Activated CD8-positive, alpha-beta memory T cell treated with anti-CD3 and anti-CD28 coated beads for 36 hours (primary cell): ENCODE measurements at regions not wholly inside any gene's neighbourhood (a gene's known extent, or its start where the extent isn't known, plus 50 kb on each side); places are given as distances from the start of the nearest gene placed in this dataset.
"Not testable (repeated sequence)": the region's sequence is repeated elsewhere in the genome, so short reads cannot be mapped to it uniquely, and the experiment has no call there.

ENCODE experiments used
- CTCF ChIA-PET: fragments of 350-600 bp; sonication (Branson Sonifier 250); formaldehyde crosslinking; loops from one replicate; lab custom pipeline; 2021; ENCODE audit warnings: antibody characterized with exemption; lab: Charles Lee
- POLR2A ChIA-PET: fragments of 350-600 bp; sonication (Branson Sonifier 250); formaldehyde crosslinking; loops from one replicate; lab custom pipeline; 2021; ENCODE audit warnings: antibody characterized with exemption; lab: Charles Lee

DNA sequence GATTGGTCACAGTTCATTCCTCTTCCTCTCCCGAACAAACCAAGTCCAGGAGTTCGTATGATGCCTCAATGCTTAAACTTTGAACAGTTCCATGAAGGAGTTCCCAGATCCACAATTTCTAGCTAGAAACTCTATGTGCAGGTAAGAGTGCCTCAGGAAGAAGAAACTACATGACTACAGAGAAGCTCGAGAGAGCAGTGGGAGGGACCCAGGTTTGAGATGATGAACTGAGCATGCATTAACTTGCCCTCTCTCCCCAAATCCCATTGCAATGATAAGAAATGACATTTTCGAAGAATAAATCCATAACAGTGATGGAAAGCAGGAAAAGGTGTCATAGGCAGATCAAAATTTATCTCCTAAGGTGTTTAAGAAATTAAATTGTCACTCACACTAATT is 140.6 kb upstream of the JCAD start:
- ChIA-PET POLR2A (no interaction called here), CTCF (no interaction called here)

DNA sequence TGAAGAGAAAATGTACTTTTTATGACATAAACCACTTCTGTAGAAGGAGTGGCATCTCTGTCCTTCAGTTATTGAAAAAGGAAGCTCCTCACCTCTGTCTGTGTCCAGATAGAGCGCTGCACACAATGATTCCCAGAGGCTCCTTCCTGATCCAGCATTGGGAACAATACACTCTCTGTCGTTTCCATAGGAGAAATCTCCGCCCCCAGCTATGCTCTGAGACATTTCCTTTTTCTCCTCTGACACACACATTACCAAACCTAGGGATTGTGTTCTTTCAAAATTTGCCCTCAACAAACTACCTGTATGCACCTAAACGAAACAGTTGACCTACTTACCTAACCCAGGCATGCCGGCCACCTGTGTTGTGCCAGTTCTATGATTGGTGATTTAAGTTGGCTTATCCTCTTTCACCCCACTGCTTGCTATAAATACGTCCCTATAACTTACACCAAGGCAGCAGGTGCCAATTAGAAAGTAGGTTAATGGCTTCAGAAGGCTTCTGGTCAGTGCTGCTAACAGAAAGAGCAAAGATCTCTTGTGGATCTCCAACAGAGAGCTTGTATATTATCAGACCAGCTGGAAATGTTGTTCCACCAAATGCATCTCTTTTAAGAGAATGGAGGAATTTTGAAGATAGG is 140.1 kb upstream of the JCAD start:
- CTCF ChIA-PET: no interaction called here
- POLR2A ChIA-PET: no interaction called here

DNA sequence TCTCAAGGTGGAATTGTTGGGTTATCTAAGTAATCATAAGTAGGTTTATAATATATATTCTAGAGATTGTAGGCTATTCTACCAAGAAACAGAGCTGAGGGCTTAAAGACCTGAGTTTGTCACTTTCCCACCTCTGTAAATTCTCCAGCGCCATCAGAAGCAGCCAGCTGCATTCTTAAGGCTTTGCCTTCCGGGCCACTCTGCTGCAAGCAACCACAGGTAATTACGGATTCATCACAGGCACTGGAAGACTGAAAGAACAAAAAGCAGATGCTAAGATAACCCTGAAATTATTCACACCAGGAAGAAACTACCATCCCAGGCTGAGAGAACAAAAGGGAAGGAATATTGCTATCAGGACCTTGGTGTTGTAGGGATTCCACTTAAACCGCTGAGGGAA is 137.8 kb upstream of the JCAD start:
- POLR2A ChIA-PET: no interaction called here
- CTCF ChIA-PET: no interaction called here

DNA sequence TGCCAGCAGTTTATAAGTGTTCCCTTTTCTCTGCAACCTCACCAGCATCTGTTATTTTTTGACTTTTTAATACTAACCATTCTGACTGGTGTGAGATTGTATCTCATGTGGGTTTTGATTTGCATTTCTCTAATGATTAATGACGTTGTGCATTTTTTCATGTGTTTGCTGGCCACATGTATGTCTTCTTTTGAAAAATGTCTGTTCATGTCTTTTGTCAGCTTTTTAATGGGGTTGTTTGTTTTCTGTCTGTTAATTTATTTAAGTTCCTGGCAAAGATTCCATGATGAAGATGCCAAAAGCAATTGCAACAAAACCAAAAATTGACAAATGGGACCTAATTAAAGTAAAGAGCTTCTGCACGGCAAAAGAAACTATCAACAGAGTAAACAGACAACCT is 137.2 kb upstream of the JCAD start:
- POLR2A ChIA-PET, CTCF ChIA-PET: not testable (repeated sequence)

DNA sequence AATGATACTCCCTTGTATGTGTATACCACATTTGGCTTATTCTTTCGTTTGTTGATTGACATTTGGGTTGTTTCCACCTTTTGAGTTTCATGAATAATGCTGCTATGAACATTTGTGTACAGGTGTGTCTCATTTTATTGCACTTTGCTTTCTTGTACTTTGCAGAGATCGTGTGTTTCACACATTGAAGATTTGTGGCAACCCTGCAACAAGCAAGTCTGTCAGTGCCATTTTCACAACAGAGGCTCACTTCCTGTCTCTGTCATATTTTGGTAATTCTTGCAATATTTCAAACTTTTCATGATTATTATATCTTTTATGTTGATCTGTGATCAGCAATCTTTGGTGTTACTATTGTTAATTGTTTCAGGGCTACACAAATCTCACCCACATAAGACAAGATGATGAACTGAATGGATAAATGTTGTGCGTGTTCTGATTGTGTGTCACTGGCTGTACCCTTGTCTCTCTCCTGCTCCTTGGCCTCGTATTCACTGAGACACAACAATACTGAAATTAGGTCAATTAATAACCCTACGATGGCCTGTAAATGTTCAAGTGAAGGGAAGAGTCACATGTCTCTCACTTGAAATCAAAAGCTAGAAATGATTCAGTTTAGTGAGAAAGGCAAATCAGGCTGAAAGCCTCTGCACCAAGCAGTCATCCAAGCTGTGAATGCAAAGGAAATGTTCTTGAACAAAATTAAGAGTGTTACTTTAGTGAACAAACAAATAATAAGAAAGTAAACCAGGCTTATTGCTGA is 133.6 kb upstream of the JCAD start:
- ChIA-PET CTCF (no interaction called here), POLR2A (no interaction called here)

DNA sequence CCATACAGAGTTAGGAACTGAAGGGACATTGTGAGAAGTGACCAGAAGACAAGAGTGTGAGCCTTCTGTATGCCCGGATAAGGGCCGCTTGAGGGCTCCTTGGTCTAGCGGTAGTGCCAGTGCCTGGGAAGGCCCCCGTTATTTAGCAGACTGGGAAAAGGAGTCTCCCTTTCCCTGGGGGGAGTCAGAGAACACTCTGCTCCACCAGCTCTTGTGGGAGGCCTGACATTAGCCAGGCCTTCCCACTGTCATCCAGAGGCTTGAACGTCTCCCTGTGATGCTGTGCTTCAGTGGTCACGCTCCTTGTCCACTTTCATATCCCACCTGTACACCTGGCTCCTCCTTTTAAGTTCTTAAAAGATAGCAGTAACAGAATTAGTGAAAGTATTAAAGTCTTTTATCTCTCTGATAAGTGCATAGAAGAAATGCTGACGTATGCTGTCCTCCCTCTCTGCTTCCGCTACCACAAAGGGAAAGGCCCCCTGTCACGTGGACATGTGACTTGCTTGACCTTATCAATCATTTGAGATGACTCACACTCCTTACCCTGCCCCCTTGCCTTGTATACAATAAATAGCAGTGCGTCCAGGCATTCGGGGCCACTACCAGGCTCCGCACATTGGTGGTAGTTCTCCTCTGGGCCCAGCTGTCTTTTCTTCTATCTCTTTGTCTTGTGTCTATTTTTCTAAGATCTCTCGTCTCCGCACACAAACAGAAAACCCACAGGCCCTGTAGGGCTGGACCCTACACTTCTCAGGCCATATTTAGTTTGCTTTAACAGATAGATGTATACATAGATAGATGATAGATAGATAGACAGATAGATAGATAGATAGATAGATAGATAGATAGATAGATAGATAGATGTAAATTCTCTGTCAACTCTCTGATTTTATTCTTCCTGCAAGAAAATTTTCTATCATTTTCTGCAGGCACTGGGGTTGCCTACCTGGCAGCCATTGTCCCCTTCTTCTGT is 131.5 kb upstream of the JCAD start:
- POLR2A ChIA-PET: no interaction called here
- CTCF ChIA-PET: no interaction called here

DNA sequence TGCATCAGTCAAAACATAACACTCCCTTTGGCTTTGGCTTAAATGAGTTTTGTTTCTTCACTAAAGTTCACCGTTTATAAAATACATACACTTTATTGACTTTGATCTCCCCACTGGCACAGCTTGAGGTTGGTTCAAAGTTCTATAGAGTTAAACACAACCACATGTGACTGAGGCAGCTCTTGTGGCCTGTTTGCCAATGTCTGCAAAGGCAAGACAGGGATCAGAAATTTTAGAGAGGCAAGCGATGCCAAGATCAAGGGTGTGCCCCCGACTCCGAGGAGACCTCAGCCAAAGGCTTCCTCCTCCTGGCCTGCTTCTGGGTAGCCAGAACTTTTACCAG is 129.8 kb upstream of the JCAD start:
- CTCF ChIA-PET: no interaction called here
- POLR2A ChIA-PET: no interaction called here

DNA sequence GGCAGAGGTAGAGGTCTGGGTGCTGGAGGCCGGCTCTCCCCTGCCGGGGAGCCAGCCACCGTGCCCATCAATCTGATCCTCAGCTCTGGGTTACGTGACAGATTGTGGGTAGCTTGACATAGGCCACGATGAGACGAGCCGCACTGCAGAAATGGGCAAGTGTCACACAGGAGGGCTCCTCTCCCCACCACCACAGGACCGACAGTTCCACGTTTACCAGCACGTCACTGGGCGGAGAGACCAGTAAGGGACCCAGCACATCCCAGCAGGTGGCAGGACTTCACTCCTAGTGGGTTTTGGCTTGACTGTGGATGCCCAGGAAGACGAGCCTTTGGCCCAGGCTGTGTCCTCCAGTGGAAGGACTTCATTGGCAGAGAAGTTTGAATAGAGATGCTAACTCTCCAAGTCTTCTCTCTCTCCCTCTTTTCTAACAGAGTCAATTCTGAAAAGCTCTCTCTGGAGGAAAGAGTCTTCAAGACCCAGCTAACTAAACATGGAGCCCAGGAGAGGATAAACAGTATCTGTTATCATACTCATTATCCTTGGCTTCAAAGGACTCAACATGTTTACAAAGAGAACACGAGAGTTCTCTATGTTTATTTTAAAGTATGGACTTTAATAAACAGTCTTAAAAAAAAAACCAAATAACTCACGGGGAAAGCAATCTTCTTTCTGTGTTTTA is 129.3 kb upstream of the JCAD start:
- ChIA-PET POLR2A (no interaction called here), CTCF (no interaction called here)

DNA sequence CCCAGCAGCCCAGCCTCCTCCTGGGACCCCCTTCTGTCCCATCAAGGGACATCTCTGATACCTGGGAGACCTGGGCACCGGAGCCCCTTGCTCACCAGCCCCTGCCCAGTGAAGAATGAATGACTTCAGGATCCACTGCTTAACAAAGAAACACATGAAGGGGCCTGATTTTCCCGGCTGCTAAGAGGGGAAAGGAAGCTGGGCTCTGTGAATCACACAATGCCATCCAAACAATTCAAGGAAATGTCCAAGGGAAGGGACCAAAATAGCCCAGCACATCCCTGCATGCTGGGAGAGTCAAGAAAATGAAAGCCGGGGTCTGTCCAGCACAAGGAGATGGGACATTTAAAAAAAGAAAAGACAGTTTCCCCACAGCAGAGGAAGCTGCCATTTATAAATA is 128.7 kb upstream of the JCAD start:
- CTCF ChIA-PET: no interaction called here
- POLR2A ChIA-PET: no interaction called here

DNA sequence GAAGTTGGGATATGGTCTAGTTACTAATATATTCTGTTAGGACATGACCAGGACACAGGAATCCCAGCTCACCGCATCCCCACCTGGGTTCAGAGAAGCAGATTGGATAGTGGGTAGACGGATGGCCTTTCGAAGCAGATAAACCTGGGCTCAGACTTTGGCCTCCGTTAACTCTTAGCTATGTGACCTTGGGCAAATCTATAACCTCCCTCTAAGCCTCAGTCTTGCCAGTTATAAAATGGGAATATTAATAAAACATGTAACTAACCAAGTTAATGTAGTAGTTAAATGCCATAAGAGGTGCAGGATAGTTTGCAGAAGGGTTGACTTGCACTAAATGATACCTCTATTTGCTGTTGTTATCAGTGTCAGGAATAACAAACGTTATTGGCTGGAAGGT is 127.6 kb upstream of the JCAD start:
- ChIA-PET POLR2A (no interaction called here), CTCF (no interaction called here)

DNA sequence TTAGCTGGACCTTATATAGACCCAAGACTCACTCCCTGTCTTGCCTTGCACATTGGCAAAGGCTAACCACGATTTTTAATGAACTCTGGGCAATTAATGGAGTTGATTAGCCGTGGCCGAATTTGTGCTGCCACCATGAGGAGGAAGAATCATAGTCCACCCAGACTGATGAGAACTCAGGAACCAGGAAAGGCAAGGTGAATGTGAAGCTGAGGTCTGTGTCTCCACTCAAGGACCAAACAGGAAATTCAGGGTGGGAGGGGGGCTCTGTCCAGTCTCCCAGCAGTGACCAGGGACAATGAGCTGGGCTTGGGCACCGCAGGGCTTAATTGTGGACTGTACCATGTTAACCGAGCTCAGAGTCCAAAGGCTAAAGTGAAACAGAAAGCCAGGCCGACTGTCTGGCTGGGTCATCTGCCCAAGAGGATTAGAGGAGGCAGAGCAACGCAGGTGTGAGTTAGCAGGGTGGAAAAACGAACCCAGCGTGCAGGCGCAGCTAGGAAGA is 127.0 kb upstream of the JCAD start:
- POLR2A ChIA-PET: no interaction called here
- CTCF ChIA-PET: no interaction called here

DNA sequence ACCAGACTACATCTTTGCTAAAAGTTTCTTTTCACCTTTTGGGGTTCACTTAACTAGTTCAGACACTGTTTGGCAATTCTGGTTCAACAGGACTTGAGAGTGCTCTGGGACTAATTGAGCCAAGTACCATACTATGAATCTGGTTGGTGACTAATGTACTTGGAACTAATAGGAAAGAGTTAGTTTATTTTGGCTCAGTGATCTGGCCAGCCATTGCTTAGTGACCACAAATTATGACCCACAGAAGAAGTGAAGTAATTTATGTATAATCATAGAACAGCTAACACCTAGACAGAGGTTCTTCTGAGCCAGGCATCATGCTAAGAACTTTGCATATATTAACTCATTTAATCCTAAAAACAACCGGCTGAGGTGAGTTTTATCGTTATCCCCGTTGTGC is 126.5 kb upstream of the JCAD start:
- ChIA-PET CTCF (no interaction called here), POLR2A (no interaction called here)

DNA sequence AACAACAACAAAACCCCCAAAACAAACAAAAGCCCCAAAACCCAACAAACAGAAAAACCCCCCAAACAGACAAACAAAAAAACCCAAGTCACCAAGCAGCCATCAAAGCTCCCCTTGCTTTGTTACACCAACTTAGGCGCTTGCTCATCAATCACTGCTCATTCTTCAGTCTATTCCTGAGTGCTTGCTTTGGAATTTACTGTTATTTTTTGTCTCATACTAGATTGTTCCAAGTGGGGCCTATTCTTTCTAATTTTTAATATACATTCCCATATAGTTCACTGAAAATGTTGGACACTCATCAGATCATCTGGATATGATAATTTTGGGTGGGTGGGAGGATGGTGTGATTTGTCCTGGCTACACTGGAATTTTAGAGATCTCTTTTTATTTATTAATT is 126.0 kb upstream of the JCAD start:
- CTCF ChIA-PET: no interaction called here
- POLR2A ChIA-PET: no interaction called here

DNA sequence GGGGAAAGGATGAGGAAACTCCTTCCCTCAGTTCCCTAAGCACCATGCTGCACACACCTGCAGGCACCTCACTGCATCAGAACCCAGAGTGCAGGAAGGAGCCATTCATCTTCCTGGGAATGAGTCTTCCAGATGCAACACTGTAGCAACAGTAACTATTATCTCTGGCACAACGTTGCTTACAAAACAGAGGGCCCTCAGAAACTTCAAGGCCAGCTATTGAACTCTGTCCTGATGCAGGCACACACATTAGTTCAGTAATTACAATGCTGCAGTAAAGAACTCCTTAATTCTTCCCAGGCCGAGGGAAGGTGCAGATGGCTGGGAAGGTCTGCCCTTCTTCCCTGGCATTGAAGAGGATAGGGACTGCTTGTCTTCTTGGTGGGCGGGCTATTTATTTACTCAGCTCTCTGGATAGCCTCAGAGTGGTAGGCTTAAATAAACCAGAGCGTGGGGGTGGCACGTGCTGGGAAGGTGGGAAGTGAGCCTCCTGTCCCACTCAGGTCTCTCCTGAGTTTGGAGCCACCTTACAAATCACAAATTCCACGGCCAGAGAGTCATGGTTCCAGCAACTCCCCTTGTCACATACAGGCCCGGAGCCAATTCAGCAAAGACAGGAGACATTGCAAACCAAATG is 125.1 kb upstream of the JCAD start:
- POLR2A ChIA-PET: no interaction called here
- CTCF ChIA-PET: no interaction called here

DNA sequence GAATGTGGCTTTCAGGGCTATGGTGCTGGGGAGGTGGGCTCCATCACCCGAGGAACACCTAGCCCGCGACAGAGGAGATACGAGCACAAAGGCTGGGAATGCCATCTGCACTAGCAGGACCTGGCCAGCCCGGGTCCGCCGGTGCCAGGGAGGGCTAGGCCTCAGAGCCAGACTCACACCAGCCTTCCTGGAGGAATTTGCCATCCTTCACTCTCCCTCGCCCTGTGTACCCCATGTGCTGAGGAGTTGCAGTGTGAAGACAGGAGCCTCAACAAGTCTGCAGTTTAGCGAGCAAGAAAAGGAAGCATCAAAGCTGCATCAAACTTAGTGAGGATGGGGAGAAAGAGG is 123.6 kb upstream of the JCAD start:
- POLR2A ChIA-PET: no interaction called here

DNA sequence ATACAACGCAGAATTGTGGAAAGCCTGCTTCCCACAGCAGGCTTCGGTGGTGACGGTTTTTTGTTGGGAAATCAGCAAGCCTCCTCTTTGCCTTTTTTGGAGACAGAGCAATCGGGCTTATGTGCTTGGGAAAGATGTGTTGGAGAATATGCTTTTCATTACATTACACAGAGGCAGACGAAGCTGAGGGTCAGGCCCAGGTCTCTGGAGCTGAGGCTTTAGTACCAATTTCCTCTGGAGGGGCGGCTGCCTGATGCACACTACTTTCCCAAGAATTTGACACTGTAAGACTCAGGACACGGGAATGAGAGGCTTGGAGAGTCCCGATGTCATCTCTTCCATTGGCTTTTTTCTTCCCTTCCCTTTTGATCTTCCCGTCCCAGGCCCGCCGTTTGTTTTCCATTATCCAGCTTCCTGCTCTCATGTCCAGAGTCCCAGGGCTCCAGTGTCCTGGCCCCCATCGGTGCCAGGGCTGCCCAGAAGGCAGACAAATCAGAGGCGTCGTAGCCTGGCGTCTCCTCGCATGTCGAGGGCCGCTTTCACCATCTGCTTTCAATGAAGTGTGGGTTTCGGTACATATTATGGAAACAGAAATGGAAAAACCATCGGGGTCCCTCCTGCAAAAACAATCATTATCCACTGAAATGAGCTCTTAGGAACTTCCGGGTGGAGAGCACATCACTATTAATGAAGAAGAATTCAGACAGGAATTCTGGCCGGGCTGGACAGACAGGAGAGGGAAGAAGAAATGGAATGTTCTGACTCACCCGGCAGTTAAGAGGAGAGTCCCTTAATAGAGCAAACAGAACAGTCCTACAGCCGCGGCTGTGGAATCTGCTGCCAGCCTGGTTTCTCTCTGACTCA is 123.0 kb upstream of the JCAD start:
- POLR2A ChIA-PET: no interaction called here
- CTCF ChIA-PET: no interaction called here

More for the DNA sequence above, 123.6 kb upstream of the JCAD start:
- CTCF ChIA-PET: no interaction called here

DNA sequence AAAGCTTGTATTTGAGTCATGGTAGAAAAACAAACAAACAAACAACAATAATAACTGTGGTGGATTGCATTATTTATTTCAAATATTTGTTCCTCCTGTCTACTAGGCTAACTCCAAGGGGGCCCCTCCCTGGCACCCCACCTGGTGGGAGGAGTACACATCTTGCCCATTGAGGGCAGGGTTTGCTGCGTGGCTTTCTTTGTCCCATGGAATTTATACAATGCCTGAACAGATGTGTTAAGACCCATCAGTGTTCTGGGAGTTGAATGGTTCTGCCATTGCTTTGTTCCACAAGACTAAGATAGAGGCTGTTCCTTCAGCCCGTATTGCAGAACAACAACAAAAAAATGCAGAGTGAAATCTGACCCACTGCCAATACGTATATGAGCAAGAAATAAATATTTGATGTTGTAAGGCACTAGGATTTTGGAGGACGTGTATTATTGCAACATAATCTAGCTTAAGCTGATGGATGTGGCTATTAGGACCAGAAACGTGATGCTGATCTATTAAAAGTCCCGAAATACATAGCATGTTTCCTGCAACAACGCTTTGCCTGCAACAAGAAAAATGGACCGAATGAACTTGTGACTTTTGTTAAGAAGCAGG is 119.1 kb upstream of the JCAD start:
- CTCF ChIA-PET: no interaction called here
- POLR2A ChIA-PET: no interaction called here
